Endodermal cell (in vitro differentiated cells): ENCODE measurements at regions not wholly inside any gene's neighbourhood (a gene's known extent, or its start where the extent isn't known, plus 50 kb on each side); places are given as distances from the start of the nearest gene placed in this dataset.
A peak's percentile ranks its signal among the peaks of the same experiment; 100 is the strongest.

Source experiments
- DNase-seq: peaks from one replicate; pipeline ENCODE4 v3.0.0-alpha.2; 2017
- H3K27ac ChIP-seq: 2 replicates; pipeline ENCODE4 v1.5.1; 2013; ENCODE audit warnings: mild to moderate bottlenecking, low read depth, low read length, moderate library complexity
- H3K27me3 ChIP-seq: 2 replicates; pipeline ENCODE4 v1.6.1; 2013; ENCODE audit warnings: mild to moderate bottlenecking, low read length, moderate library complexity; ENCODE audit not compliant: insufficient read depth, control insufficient read depth, poor library complexity, severe bottlenecking
- H3K36me3 ChIP-seq: 2 replicates; pipeline ENCODE4 v1.7.0; 2013; ENCODE audit warnings: mild to moderate bottlenecking, low read length, moderate library complexity; ENCODE audit not compliant: control insufficient read depth, insufficient read depth
- H3K4me1 ChIP-seq: one replicate; pipeline ENCODE4 v1.7.0; 2013; ENCODE audit warnings: low read length; ENCODE audit not compliant: control insufficient read depth, insufficient read depth
- H3K4me3 ChIP-seq: 2 replicates; pipeline ENCODE4 v1.5.1; 2013; ENCODE audit warnings: mild to moderate bottlenecking, low read length, moderate library complexity
- H3K9ac ChIP-seq: 2 replicates; pipeline ENCODE4 v1.6.1; 2013; ENCODE audit warnings: mild to moderate bottlenecking, low read length, moderate library complexity; ENCODE audit not compliant: poor library complexity, severe bottlenecking; ENCODE audit errors: extremely low read depth
- H3K9me3 ChIP-seq: 2 replicates; pipeline ENCODE4 v1.6.1; 2013; ENCODE audit warnings: mild to moderate bottlenecking, low read length, moderate library complexity; ENCODE audit not compliant: control insufficient read depth
- H3K27ac Mint-ChIP-seq: 2 replicates; pipeline ENCODE4 v1.8.0; 2020; ENCODE audit warnings: mixed read lengths
- H3K27me3 Mint-ChIP-seq: 2 replicates; pipeline ENCODE4 v1.8.0; 2021; ENCODE audit warnings: mild to moderate bottlenecking, mixed read lengths; ENCODE audit not compliant: insufficient read depth
- H3K36me3 Mint-ChIP-seq: 2 replicates; pipeline ENCODE4 v1.8.0; 2020; ENCODE audit warnings: low read depth, mixed read lengths
- H3K4me1 Mint-ChIP-seq: 2 replicates; pipeline ENCODE4 v1.8.0; 2020; ENCODE audit warnings: mixed read lengths
- H3K4me3 Mint-ChIP-seq: 2 replicates; pipeline ENCODE4 v1.8.0; 2020; ENCODE audit warnings: mild to moderate bottlenecking, moderate library complexity, mixed read lengths
- H3K9me3 Mint-ChIP-seq: 2 replicates; pipeline ENCODE4 v1.8.0; 2020; ENCODE audit warnings: mild to moderate bottlenecking, mixed read lengths
- WGBS, 2 experiments: methylation state at CpG; one replicate each; pipeline versions ENCODE4 v1.1.5 to v1.1.7; 2013; ENCODE audit warnings: missing lambda C conversion rate in 2 of 2, mixed read lengths in 1 of 2; ENCODE audit not compliant: insufficient coverage in 1 of 2, insufficient read length in 1 of 2; 5-methylcytosine and 5-hydroxymethylcytosine counted together
- TF ChIP-seq, protein P1 (sequence below): fragments of 200-600 bp; sonication (generic); conservative IDR thresholded peaks from 2 replicates; pipeline ENCODE4 v1.5.0; 2021; ENCODE audit warnings: antibody characterized with exemption, mild to moderate bottlenecking

DNA sequence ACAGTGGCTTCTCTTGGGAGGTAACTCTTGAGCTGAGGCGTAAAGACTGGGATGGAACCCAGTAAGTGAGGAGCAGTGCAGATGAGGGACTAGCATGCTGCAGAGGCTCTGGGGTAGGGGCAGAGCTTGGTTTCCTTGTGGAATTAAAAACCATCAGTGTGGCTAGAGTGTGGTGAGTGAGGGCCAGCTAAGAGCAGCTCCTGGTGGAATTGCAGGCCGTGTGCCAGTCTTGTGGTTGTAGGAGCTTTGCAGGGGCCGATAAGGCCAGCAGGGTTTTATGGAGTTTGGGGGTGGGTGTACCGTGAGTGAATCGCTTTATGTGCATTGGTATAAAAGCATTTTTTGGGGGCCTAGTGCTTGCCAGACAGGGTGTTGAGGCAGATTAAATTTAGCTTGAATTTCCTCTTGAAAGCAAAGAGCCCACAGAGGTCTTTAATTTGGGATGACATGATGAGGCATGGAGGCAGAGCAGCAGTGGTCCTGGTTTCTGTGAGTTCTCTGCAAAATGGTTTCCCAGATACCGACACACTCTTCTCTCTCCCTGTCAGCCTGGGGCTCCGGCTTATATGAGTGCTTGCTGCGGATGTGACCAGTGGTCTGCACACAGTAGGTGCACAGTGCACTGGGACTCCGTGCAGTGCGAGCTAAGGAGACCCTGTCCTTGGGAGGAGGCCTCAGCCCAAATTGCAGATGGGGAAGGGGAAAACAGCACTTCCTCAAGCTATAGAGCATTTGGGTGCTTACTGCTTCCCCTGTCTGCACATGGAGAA lies 176.4 kb upstream of the PITX1 start:
- peaks cover 2% of the 10 kb centered on the region for H3K4me1 Mint-ChIP-seq
- DNase-seq, result peak; percentile 17
- TF ChIP-seq, protein P1, sequence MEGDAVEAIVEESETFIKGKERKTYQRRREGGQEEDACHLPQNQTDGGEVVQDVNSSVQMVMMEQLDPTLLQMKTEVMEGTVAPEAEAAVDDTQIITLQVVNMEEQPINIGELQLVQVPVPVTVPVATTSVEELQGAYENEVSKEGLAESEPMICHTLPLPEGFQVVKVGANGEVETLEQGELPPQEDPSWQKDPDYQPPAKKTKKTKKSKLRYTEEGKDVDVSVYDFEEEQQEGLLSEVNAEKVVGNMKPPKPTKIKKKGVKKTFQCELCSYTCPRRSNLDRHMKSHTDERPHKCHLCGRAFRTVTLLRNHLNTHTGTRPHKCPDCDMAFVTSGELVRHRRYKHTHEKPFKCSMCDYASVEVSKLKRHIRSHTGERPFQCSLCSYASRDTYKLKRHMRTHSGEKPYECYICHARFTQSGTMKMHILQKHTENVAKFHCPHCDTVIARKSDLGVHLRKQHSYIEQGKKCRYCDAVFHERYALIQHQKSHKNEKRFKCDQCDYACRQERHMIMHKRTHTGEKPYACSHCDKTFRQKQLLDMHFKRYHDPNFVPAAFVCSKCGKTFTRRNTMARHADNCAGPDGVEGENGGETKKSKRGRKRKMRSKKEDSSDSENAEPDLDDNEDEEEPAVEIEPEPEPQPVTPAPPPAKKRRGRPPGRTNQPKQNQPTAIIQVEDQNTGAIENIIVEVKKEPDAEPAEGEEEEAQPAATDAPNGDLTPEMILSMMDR, result no peak
- H3K27me3 Mint-ChIP-seq, result peaks cover 23% of the 10 kb centered on the region
- H3K36me3 ChIP-seq, result no peaks in the 10 kb centered on the region
- H3K9me3 Mint-ChIP-seq, result no peaks in the 10 kb centered on the region
- H3K27ac Mint-ChIP-seq, result no peak overlapping the region
- 88 to 90% methylated on average over 8 to 10 of the region's 10 CpGs for WGBS, 2 experiments
- no peaks in the 10 kb centered on the region for H3K4me1 ChIP-seq
- H3K27ac ChIP-seq, result no peak overlapping the region
- no peak overlapping the region for H3K9ac ChIP-seq
- no peaks in the 10 kb centered on the region for H3K9me3 ChIP-seq
- H3K36me3 Mint-ChIP-seq, result no peaks in the 10 kb centered on the region
- H3K4me3 ChIP-seq, result no peak overlapping the region
- no peak overlapping the region for H3K4me3 Mint-ChIP-seq
- peaks cover under 1% of the 10 kb centered on the region for H3K27me3 ChIP-seq

DNA sequence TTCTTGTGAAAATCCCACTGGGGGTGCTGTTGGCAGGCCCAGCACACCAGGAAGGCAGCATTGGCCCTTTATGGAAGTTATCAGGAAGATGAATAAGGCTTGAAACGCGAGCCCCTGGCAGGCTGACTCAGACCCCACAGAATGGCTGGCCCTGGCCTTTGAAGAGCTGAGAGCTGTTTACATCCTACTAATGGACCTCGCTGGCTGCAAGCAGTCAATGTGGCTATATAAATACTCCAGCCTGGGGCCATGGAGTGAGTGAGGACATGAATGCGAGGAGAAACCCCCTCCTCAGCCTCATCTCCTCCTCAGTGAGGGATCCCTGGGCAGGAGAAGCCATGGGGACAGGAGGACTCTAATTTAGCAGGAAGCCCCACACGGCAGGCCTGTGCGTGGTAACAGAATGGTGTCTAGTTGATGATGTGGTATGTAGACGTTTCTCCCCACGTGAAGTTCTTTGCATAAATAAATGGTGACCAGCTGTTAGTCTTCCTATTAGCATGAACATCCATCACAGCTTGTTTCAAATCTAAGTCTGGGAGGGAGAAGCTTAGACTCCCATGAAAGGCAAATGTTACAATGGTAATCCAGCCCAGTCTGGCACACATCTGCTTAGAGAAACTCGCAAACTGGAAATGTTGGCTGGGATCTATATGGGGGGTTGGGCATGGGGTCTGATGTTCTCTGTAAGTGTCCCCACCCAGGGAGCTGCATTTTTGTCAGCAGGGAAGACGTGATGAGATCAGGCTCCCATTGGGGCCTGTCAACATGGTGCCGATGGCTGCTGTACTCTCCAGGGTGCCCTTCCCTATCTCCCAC lies 175.1 kb upstream of the PITX1 start:
- H3K4me1 Mint-ChIP-seq, result peaks cover 3% of the 10 kb centered on the region
- DNase-seq, result peak; percentile 74
- Histone ChIP-seq H3K9ac (no peak overlapping the region), H3K36me3 (no peaks in the 10 kb centered on the region), H3K4me3 (no peak overlapping the region), H3K4me1 (no peaks in the 10 kb centered on the region), H3K9me3 (peaks cover under 1% of the 10 kb centered on the region), H3K27me3 (no peaks in the 10 kb centered on the region), H3K27ac (peak overlapping the region; percentile 66)
- WGBS, 2 experiments, result 73 to 76% methylated on average over 7 to 11 of the region's 11 CpGs
- no peaks in the 10 kb centered on the region for H3K36me3 Mint-ChIP-seq
- TF ChIP-seq, protein P1, result no peak
- peaks cover 16% of the 10 kb centered on the region for H3K27me3 Mint-ChIP-seq
- no peak overlapping the region for H3K4me3 Mint-ChIP-seq
- H3K9me3 Mint-ChIP-seq, result peaks cover 2% of the 10 kb centered on the region
- no peak overlapping the region for H3K27ac Mint-ChIP-seq

DNA sequence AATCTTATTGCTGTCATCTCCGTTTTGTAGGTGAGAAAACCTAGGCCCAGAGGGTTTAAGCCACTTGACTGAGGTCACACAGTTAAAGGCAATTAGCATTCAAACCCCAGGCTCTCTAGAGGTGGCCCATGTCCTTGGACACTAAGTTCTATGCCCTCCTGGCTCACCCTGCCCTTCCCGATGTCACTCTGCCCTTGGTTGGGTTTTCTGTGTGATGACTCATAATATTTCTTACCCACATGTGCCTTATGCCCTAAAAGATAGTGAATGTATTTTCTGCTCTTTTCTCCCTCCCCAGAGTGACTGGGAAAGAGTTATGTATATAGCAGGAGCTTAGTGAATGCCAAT lies 174.5 kb upstream of the PITX1 start:
- H3K9me3 ChIP-seq, result peaks cover 6% of the 10 kb centered on the region
- no peaks in the 10 kb centered on the region for H3K36me3 ChIP-seq
- no peak overlapping the region for H3K27ac Mint-ChIP-seq
- peaks cover 3% of the 10 kb centered on the region for H3K4me1 Mint-ChIP-seq
- H3K4me3 ChIP-seq, result no peak overlapping the region
- no peak overlapping the region for H3K9ac ChIP-seq
- H3K27me3 ChIP-seq, result no peaks in the 10 kb centered on the region
- 90 to 93% methylated on average over 1 to 2 of the region's 2 CpGs for WGBS, 2 experiments
- H3K27ac ChIP-seq, result peak overlapping the region; percentile 66
- peak; percentile 40 for DNase-seq
- peaks cover 12% of the 10 kb centered on the region for H3K27me3 Mint-ChIP-seq
- H3K9me3 Mint-ChIP-seq, result peaks cover 8% of the 10 kb centered on the region
- TF ChIP-seq, protein P1, result no peak
- H3K4me1 ChIP-seq, result no peaks in the 10 kb centered on the region
- no peaks in the 10 kb centered on the region for H3K36me3 Mint-ChIP-seq
- no peak overlapping the region for H3K4me3 Mint-ChIP-seq
